B cell (primary cell): ENCODE measurements at regions not wholly inside any gene's neighbourhood (a gene's known extent, or its start where the extent isn't known, plus 50 kb on each side); places are given as distances from the start of the nearest gene placed in this dataset.

Experiments used
- ATAC-seq: fragments of 200-7000 bp; cut with Tn5 transposase; one replicate; pipeline ENCODE4 v1.10.0; 2021; ENCODE audit warnings: low read depth, mild to moderate bottlenecking, moderate number of reproducible peaks, moderate library complexity
- CTCF ChIA-PET: fragments of 350-600 bp; sonication (Branson Sonifier 250); formaldehyde crosslinking; loops from one replicate; lab custom pipeline; 2021; ENCODE audit warnings: antibody characterized with exemption, inconsistent platforms; lab: Charles Lee
- POLR2A ChIA-PET: fragments of 350-600 bp; sonication (Branson Sonifier 250); formaldehyde crosslinking; loops from one replicate; lab custom pipeline; 2021; ENCODE audit warnings: antibody characterized with exemption; lab: Charles Lee
- DNase-seq: peaks from one replicate; pipeline ENCODE4 v3.0.0; 2013
- H2AFZ ChIP-seq: 2 replicates; pipeline ENCODE4 v1.6.1; 2012; ENCODE audit warnings: mild to moderate bottlenecking, low read depth, low read length; ENCODE audit not compliant: insufficient read depth, poor library complexity, severe bottlenecking
- H3K27ac ChIP-seq, 2 donors: 1 replicate in 1 of 2; 2 replicates in 1 of 2; pipeline ENCODE4 v1.5.1; 2012 to 2013; ENCODE audit warnings: low read length in 2 of 2, mild to moderate bottlenecking in 2 of 2, moderate library complexity in 1 of 2
- H3K27me3 ChIP-seq, 4 experiments: fragments of 200-600 bp in 1 of 4; sonication (generic) in 1 of 4; replicated peaks in 1 of 4; 1 replicate in 2 of 4; 2 replicates in 2 of 4; pipeline versions ENCODE4 v1.6.1 to v1.7.0; 2013 to 2016; ENCODE audit warnings: low read length in 3 of 4, mild to moderate bottlenecking in 2 of 4, mixed read lengths in 1 of 4, moderate library complexity in 1 of 4; ENCODE audit not compliant: insufficient read depth in 4 of 4, control insufficient read depth in 3 of 4; ENCODE audit errors: control extremely low read depth in 1 of 4
- H3K36me3 ChIP-seq, 2 experiments: replicated peaks in 1 of 2; 1 replicate in 1 of 2; 2 replicates in 1 of 2; pipeline versions ENCODE4 v1.6.1 to v1.7.1; 2013; ENCODE audit warnings: low read length in 1 of 2; ENCODE audit not compliant: insufficient read depth in 2 of 2, control insufficient read depth in 1 of 2; ENCODE audit errors: control extremely low read depth in 1 of 2, extremely low read depth in 1 of 2
- H3K4me1 ChIP-seq, 2 donors: fragments of 200-600 bp in 1 of 2; sonication (generic) in 1 of 2; 1 replicate in 1 of 2; 2 replicates in 1 of 2; pipeline versions ENCODE4 v1.5.1 to v1.6.1; 2013 to 2017; ENCODE audit warnings: low read length in 2 of 2; ENCODE audit not compliant: control insufficient read depth in 2 of 2, insufficient read depth in 2 of 2
- H3K4me2 ChIP-seq: replicated peaks from 2 replicates; pipeline ENCODE3; 2012; ENCODE audit warnings: mild to moderate bottlenecking, low read depth, low read length; ENCODE audit not compliant: poor library complexity, severe bottlenecking
- H3K4me3 ChIP-seq, 5 experiments: fragments of 200-600 bp in 1 of 5; sonication (generic) in 1 of 5; 1 replicate in 3 of 5; 2 replicates in 2 of 5; pipeline versions ENCODE4 v1.5.1 to v1.7.0; 2011 to 2016; ENCODE audit warnings: low read length in 4 of 5, mild to moderate bottlenecking in 4 of 5, low read depth in 2 of 5, control low read depth in 1 of 5, moderate library complexity in 1 of 5; ENCODE audit not compliant: insufficient read depth in 1 of 5; ENCODE audit errors: control extremely low read depth in 1 of 5, extremely low read depth in 1 of 5
- H3K79me2 ChIP-seq: fragments of 200-600 bp; sonication (generic); one replicate; pipeline ENCODE4 v1.6.0; 2016; ENCODE audit warnings: low read length; ENCODE audit not compliant: control insufficient read depth, insufficient read depth
- H3K9ac ChIP-seq: fragments of 200-600 bp; sonication (generic); 2 replicates; pipeline ENCODE4 v1.6.1; 2017; ENCODE audit warnings: mild to moderate bottlenecking, low read length, moderate library complexity
- H3K9me3 ChIP-seq, 3 donors: one replicate each; pipeline versions ENCODE4 v1.6.1 to v1.7.1; 2013; ENCODE audit warnings: low read length in 2 of 3; ENCODE audit not compliant: control insufficient read depth in 2 of 3, insufficient read depth in 1 of 3; ENCODE audit errors: control extremely low read depth in 1 of 3
- H4K20me1 ChIP-seq: 2 replicates; pipeline ENCODE4 v1.6.0; 2012; ENCODE audit warnings: mild to moderate bottlenecking, low read length; ENCODE audit not compliant: insufficient read depth, control insufficient read depth, poor library complexity, severe bottlenecking
- H3K27ac Mint-ChIP-seq: one replicate; pipeline ENCODE4 v1.8.0; 2021; ENCODE audit warnings: mixed read lengths
- H3K27me3 Mint-ChIP-seq: one replicate; pipeline ENCODE4 v1.8.0; 2021; ENCODE audit warnings: mixed read lengths
- H3K4me1 Mint-ChIP-seq: one replicate; pipeline ENCODE4 v1.8.0; 2021; ENCODE audit warnings: mixed read lengths
- H3K4me3 Mint-ChIP-seq: one replicate; pipeline ENCODE4 v1.8.0; 2021; ENCODE audit warnings: mixed read lengths
- H3K9me3 Mint-ChIP-seq: one replicate; pipeline ENCODE4 v1.8.0; 2022; ENCODE audit warnings: mixed read lengths; ENCODE audit not compliant: insufficient read depth
- EZH2 ChIP-seq: IDR thresholded peaks from 2 replicates; pipeline ENCODE4 v1.6.1; 2012; ENCODE audit warnings: borderline replicate concordance, low read depth, mild to moderate bottlenecking, moderate library complexity, low read length; ENCODE audit not compliant: insufficient read depth, poor library complexity, severe bottlenecking
- WGBS: methylation state at CpG from one replicate; pipeline ENCODE4 v1.1.5; 2013; ENCODE audit warnings: missing lambda C conversion rate; ENCODE audit not compliant: insufficient coverage; 5-methylcytosine and 5-hydroxymethylcytosine counted together
- intact Hi-C: fragments of 100-400 bp; cut with micrococcal nuclease; formaldehyde crosslinking; loops from one replicate; pipeline ENCODE4 v1.10.0; 2022
- TF ChIP-seq, protein P1 (sequence below): fragments of 200-600 bp; IDR thresholded peaks from one replicate; pipeline ENCODE4 v1.8.0; 2022; ENCODE audit warnings: antibody characterized with exemption, mild to moderate bottlenecking

DNA sequence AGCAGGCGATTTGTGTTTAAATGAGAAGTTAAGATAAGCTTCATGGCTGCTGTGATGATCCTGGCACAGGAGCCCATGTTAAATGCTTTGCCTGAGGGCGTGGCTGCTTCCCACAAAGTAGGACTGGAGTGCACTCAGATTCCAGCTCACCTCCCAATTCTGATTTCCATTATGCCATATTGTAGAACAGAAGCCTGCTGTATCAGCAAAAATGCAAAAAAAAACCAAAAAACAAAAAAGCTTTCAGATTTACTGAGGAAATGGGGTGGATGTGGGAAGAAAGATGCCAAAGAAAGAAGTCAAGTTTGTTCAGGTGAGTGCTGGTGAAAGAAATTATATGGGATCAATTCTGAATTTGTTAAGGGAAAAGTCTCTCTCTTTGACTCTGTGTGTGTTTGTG is 610.4 kb upstream of the NETO1 start:
- Histone ChIP-seq H3K36me3 (no peaks in the 10 kb centered on the region), H3K79me2 (no peaks in the 10 kb centered on the region), H3K27me3 (no peaks in the 10 kb centered on the region), H4K20me1 (no peaks in the 10 kb centered on the region), H3K4me3 (no peak overlapping the region), H2AFZ (no peak overlapping the region), H3K4me2 (no peak overlapping the region), H3K27ac (no peak overlapping the region), H3K9ac (no peak overlapping the region), H3K9me3 (peaks cover 0 to 2% (median 0%) of the 10 kb centered on the region in 3 donors), H3K4me1 (no peaks in the 10 kb centered on the region)
- Mint-ChIP-seq H3K9me3 (no peaks in the 10 kb centered on the region), H3K27me3 (no peaks in the 10 kb centered on the region), H3K4me1 (no peaks in the 10 kb centered on the region), H3K4me3 (no peak overlapping the region), H3K27ac (no peak overlapping the region)
- POLR2A ChIA-PET, result no interaction called here
- no peak for DNase-seq
- intact Hi-C loops, result no loop called here
- no CpG with 5 or more reads among the region's 2 CpGs for WGBS
- TF ChIP-seq EZH2, result no peak
- TF ChIP-seq, protein P1, sequence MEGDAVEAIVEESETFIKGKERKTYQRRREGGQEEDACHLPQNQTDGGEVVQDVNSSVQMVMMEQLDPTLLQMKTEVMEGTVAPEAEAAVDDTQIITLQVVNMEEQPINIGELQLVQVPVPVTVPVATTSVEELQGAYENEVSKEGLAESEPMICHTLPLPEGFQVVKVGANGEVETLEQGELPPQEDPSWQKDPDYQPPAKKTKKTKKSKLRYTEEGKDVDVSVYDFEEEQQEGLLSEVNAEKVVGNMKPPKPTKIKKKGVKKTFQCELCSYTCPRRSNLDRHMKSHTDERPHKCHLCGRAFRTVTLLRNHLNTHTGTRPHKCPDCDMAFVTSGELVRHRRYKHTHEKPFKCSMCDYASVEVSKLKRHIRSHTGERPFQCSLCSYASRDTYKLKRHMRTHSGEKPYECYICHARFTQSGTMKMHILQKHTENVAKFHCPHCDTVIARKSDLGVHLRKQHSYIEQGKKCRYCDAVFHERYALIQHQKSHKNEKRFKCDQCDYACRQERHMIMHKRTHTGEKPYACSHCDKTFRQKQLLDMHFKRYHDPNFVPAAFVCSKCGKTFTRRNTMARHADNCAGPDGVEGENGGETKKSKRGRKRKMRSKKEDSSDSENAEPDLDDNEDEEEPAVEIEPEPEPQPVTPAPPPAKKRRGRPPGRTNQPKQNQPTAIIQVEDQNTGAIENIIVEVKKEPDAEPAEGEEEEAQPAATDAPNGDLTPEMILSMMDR, result no peak
- CTCF ChIA-PET, result no interaction called here
- no peak for ATAC-seq

DNA sequence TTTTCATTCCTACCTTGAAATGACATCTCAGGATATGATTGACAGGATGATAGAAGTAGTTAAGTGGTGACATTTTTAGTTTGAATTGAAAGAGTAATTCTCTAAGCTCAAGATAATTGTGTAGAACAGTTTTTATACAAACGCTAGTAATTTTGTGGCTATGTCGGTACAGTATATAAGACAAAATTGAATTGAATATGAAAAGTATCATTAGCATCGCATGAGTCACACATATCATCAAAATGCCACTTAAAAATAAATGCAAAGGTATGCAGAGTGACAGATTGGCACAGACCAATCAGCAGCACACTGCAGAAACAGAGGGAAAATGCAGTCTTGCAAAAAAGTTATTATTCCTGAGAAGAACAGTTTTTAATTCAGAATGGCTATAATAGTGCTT is 608.2 kb upstream of the NETO1 start:
- Histone ChIP-seq H3K9ac (no peak overlapping the region), H3K9me3 (peaks cover 0 to 2% (median 0%) of the 10 kb centered on the region in 3 donors), H2AFZ (no peak overlapping the region), H3K4me3 (no peak overlapping the region), H3K27ac (no peak overlapping the region), H3K4me2 (no peak overlapping the region), H4K20me1 (no peaks in the 10 kb centered on the region), H3K36me3 (no peaks in the 10 kb centered on the region), H3K27me3 (no peaks in the 10 kb centered on the region), H3K79me2 (no peaks in the 10 kb centered on the region), H3K4me1 (no peaks in the 10 kb centered on the region)
- no peak for ATAC-seq
- no CpG with 5 or more reads among the region's 3 CpGs for WGBS
- intact Hi-C loops, result no loop called here
- TF ChIP-seq EZH2, result no peak
- TF ChIP-seq, protein P1, result no peak
- Mint-ChIP-seq H3K9me3 (no peaks in the 10 kb centered on the region), H3K4me3 (no peak overlapping the region), H3K27me3 (no peaks in the 10 kb centered on the region), H3K27ac (no peak overlapping the region), H3K4me1 (no peaks in the 10 kb centered on the region)
- ChIA-PET CTCF (no interaction called here), POLR2A (no interaction called here)
- DNase-seq, result no peak
